HL-60 (cell line): ENCODE measurements at regions not wholly inside any gene's neighbourhood (a gene's known extent, or its start where the extent isn't known, plus 50 kb on each side); places are given as distances from the start of the nearest gene placed in this dataset.

ENCODE experiments used
- DNase-seq, 2 experiments: peaks; one replicate each; pipeline ENCODE4 v3.0.0-alpha.2; 2010 to 2020; ENCODE audit warnings: low read depth in 1 of 2, low spot score in 1 of 2
- H3K27ac ChIP-seq: fragments of 250-450 bp; sonication (Bioruptor Pico); replicated peaks from 2 replicates; pipeline ENCODE4 v1.5.1; 2020; ENCODE audit warnings: mild to moderate bottlenecking, moderate library complexity
- H3K27me3 ChIP-seq: fragments of 250-450 bp; sonication (Bioruptor Pico); 2 replicates; pipeline ENCODE4 v1.5.1; 2021; ENCODE audit warnings: mild to moderate bottlenecking, moderate library complexity; ENCODE audit not compliant: insufficient read depth, poor library complexity, severe bottlenecking
- H3K4me3 ChIP-seq: replicated peaks from 2 replicates; pipeline ENCODE4 v1.5.1; 2011; ENCODE audit warnings: mild to moderate bottlenecking, control low read depth, low read length; ENCODE audit not compliant: insufficient read depth
- CTCF ChIP-seq: IDR thresholded peaks from one replicate; pipeline ENCODE4 v1.5.1; 2011; ENCODE audit warnings: low read length, control low read depth, inconsistent platforms; ENCODE audit not compliant: insufficient read depth
- GABPA ChIP-seq: IDR thresholded peaks from 2 replicates; pipeline ENCODE4 v1.6.1; 2012; ENCODE audit warnings: low read depth
- POLR2AphosphoS5 ChIP-seq: IDR thresholded peaks from 2 replicates; pipeline ENCODE4 v1.6.1; 2012; ENCODE audit warnings: low read depth
- REST ChIP-seq: IDR thresholded peaks from 2 replicates; pipeline ENCODE4 v1.6.1; 2012; ENCODE audit warnings: low read depth; ENCODE audit not compliant: insufficient replicate concordance
- SPI1 ChIP-seq: IDR thresholded peaks from 2 replicates; pipeline ENCODE4 v1.6.1; 2012; ENCODE audit warnings: low read depth, mild to moderate bottlenecking, borderline replicate concordance

GRCh38 chr10:70964245-70964644, 75.9 kb upstream of the PCBD1 start:
- DNase-seq = no peak
- Histone ChIP-seq H3K4me3 (no peak overlapping the region), H3K27ac (no peak overlapping the region), H3K27me3 (no peaks in the 10 kb centered on the region)
- TF ChIP-seq SPI1 = no peak
- no peak for TF ChIP-seq CTCF
- TF ChIP-seq REST = no peak
- TF ChIP-seq GABPA = no peak
- TF ChIP-seq POLR2AphosphoS5 = no peak

- no peaks in the 10 kb centered on the region for H3K27me3 ChIP-seq
- no peak for DNase-seq
- TF ChIP-seq GABPA (no peak), CTCF (no peak), POLR2AphosphoS5 (no peak), SPI1 (no peak), REST (no peak)
- no peak overlapping the region for H3K4me3 ChIP-seq
- H3K27ac ChIP-seq = no peak overlapping the region
These were observed 76.5 kb upstream of the PCBD1 start for GRCh38 chr10:70964881-70965280.

GRCh38 chr10:70965566-70965965, 77.2 kb upstream of the PCBD1 start:
- DNase-seq = no peak
- Histone ChIP-seq H3K27me3 (no peaks in the 10 kb centered on the region), H3K4me3 (no peak overlapping the region), H3K27ac (no peak overlapping the region)
- TF ChIP-seq POLR2AphosphoS5 = no peak
- no peak for TF ChIP-seq CTCF
- TF ChIP-seq SPI1 = no peak
